WTC11 (cell line): ENCODE measurements at regions not wholly inside any gene's neighbourhood (a gene's known extent, or its start where the extent isn't known, plus 50 kb on each side); places are given as distances from the start of the nearest gene placed in this dataset.

Source experiments
- ATF3 ChIP-seq: sonication (generic); formaldehyde crosslinking; conservative IDR thresholded peaks from 2 replicates; pipeline ENCODE4 v1.8.1; 2022; ENCODE audit warnings: mild to moderate bottlenecking, missing genetic modification reagents
- CBFB ChIP-seq: sonication (generic); formaldehyde crosslinking; IDR thresholded peaks from 2 replicates; pipeline ENCODE4 v1.8.1; 2022; ENCODE audit warnings: mild to moderate bottlenecking, low read depth, missing genetic modification reagents
- EMX1 ChIP-seq: fragments of 250-450 bp; sonication (Bioruptor Pico); IDR thresholded peaks from 2 replicates; pipeline ENCODE4 v1.8.0; 2021; ENCODE audit warnings: mild to moderate bottlenecking
- ESRRA ChIP-seq: sonication (generic); formaldehyde crosslinking; IDR thresholded peaks from 2 replicates; pipeline ENCODE4 v1.8.1; 2022; ENCODE audit warnings: mild to moderate bottlenecking, missing genetic modification reagents, borderline replicate concordance
- RELA ChIP-seq: sonication (generic); formaldehyde crosslinking; IDR thresholded peaks from 2 replicates; pipeline ENCODE4 v1.8.1; 2022; ENCODE audit warnings: missing genetic modification reagents, mild to moderate bottlenecking, borderline replicate concordance
- SP1 ChIP-seq: sonication (generic); formaldehyde crosslinking; conservative IDR thresholded peaks from 2 replicates; pipeline ENCODE4 v1.8.1; 2022; ENCODE audit warnings: missing genetic modification reagents
- ZNF416 ChIP-seq: fragments of 250-450 bp; sonication (Bioruptor Pico); IDR thresholded peaks from 2 replicates; pipeline ENCODE4 v1.9.0; 2021; ENCODE audit warnings: mild to moderate bottlenecking, inconsistent platforms
- TF ChIP-seq, protein P1 (sequence below): fragments of 200-600 bp; IDR thresholded peaks from 2 replicates; pipeline ENCODE4 v1.8.0; 2022; ENCODE audit warnings: antibody characterized with exemption
- TF ChIP-seq, protein P2 (sequence below): sonication (generic); formaldehyde crosslinking; IDR thresholded peaks from 2 replicates; pipeline ENCODE4 v1.8.1; 2022; ENCODE audit warnings: low read depth, mild to moderate bottlenecking, moderate library complexity, missing genetic modification reagents, borderline replicate concordance

DNA sequence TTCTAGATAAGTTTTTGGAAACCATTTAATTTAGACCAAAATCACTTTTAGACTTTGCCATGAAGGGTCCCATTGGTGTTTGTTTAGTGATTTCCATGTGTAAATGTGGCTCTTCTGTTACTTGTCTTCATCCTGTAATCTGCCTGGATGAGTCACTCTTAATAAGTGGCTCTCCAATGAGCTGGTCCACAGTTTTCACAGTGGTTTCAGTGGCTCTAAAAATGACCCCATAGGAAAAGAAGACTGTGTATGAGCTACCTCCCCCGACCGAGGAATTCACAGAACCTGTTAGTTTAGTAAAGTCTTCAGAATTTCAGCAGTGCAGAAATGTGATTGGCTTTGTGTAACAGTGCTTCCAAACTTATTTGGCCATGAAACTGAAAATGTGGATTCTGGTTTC, 492.0 kb upstream of the MARCKS start:
- TF ChIP-seq, protein P1, sequence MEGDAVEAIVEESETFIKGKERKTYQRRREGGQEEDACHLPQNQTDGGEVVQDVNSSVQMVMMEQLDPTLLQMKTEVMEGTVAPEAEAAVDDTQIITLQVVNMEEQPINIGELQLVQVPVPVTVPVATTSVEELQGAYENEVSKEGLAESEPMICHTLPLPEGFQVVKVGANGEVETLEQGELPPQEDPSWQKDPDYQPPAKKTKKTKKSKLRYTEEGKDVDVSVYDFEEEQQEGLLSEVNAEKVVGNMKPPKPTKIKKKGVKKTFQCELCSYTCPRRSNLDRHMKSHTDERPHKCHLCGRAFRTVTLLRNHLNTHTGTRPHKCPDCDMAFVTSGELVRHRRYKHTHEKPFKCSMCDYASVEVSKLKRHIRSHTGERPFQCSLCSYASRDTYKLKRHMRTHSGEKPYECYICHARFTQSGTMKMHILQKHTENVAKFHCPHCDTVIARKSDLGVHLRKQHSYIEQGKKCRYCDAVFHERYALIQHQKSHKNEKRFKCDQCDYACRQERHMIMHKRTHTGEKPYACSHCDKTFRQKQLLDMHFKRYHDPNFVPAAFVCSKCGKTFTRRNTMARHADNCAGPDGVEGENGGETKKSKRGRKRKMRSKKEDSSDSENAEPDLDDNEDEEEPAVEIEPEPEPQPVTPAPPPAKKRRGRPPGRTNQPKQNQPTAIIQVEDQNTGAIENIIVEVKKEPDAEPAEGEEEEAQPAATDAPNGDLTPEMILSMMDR, result no peak
- TF ChIP-seq CBFB (no peak), ESRRA (no peak), SP1 (CRISPR knock-in tag) (no peak), ZNF416 (no peak), RELA (CRISPR knock-in tag) (no peak), ATF3 (CRISPR knock-in tag) (no peak), EMX1 (CRISPR knock-in tag) (no peak)
- TF ChIP-seq, protein P2, sequence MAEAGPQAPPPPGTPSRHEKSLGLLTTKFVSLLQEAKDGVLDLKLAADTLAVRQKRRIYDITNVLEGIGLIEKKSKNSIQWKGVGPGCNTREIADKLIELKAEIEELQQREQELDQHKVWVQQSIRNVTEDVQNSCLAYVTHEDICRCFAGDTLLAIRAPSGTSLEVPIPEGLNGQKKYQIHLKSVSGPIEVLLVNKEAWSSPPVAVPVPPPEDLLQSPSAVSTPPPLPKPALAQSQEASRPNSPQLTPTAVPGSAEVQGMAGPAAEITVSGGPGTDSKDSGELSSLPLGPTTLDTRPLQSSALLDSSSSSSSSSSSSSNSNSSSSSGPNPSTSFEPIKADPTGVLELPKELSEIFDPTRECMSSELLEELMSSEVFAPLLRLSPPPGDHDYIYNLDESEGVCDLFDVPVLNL (CRISPR knock-in tag), result no peak
